D721Med (cell line): ENCODE measurements at regions not wholly inside any gene's neighbourhood (a gene's known extent, or its start where the extent isn't known, plus 50 kb on each side); places are given as distances from the start of the nearest gene placed in this dataset.

Experiments
- DNase-seq: peaks from one replicate; pipeline ENCODE4 v3.0.0; 2011; ENCODE audit warnings: low spot score; ENCODE audit not compliant: insufficient read length
- FAIRE-seq: peaks from 2 replicates; lab custom pipeline; 2011; peaks lifted over from hg19 to GRCh38; lab: Jason Lieb, UNC
- CTCF ChIP-seq: IDR thresholded peaks from 2 replicates; pipeline ENCODE4 v1.5.1; 2012; ENCODE audit warnings: mild to moderate bottlenecking, control low read depth; ENCODE audit not compliant: insufficient read depth; ENCODE audit errors: missing control alignments

GRCh38 chr1:229815961-229816360, 189.9 kb downstream of the URB2 start:
- FAIRE-seq (no peak), DNase-seq (no peak)
- no peak for TF ChIP-seq CTCF

- no peak for TF ChIP-seq CTCF
- FAIRE-seq = no peak
These were observed 191.9 kb downstream of the URB2 start for GRCh38 chr1:229817936-229818335.

GRCh38 chr1:229819091-229819490, 193.0 kb downstream of the URB2 start:
- no peak for TF ChIP-seq CTCF
- no peak for DNase-seq

More at GRCh38 chr1:229817936-229818335, 191.9 kb downstream of the URB2 start:
- no peak for DNase-seq

GRCh38 chr1:229822026-229822425, 196.0 kb downstream of the URB2 start:
- no peak for FAIRE-seq
- no peak for TF ChIP-seq CTCF
- no peak for DNase-seq

More at GRCh38 chr1:229819091-229819490, 193.0 kb downstream of the URB2 start:
- FAIRE-seq = no peak

- no peak for TF ChIP-seq CTCF
These were observed 199.0 kb downstream of the URB2 start for GRCh38 chr1:229825042-229825441.

GRCh38 chr1:229828461-229828860, 202.4 kb downstream of the URB2 start:
- no peak for FAIRE-seq
- TF ChIP-seq CTCF = no peak
- no peak for DNase-seq

More at GRCh38 chr1:229825042-229825441, 199.0 kb downstream of the URB2 start:
- DNase-seq (no peak), FAIRE-seq (no peak)

- no peak for DNase-seq
- no peak for TF ChIP-seq CTCF
- FAIRE-seq = no peak
These were observed 206.6 kb downstream of the URB2 start for GRCh38 chr1:229832695-229833094.
